GM10266 (cell line): ENCODE measurements at regions not wholly inside any gene's neighbourhood (a gene's known extent, or its start where the extent isn't known, plus 50 kb on each side); places are given as distances from the start of the nearest gene placed in this dataset.

Experiments
- DNase-seq: peaks from one replicate; pipeline ENCODE4 v3.0.0; 2012; ENCODE audit errors: extremely low spot score
- CTCF ChIP-seq: IDR thresholded peaks from 2 replicates; pipeline ENCODE4 v1.5.1; 2012; ENCODE audit warnings: mild to moderate bottlenecking, low read depth; ENCODE audit not compliant: control insufficient read depth, insufficient read depth; ENCODE audit errors: missing control alignments

- DNase-seq = no peak
- no peak for TF ChIP-seq CTCF
These were observed 559.0 kb upstream of the ZEB2 start for GRCh38 chr2:145078923-145079322.

- no peak for TF ChIP-seq CTCF
- no peak for DNase-seq
These were observed 556.2 kb upstream of the ZEB2 start for GRCh38 chr2:145076085-145076484.

- DNase-seq = no peak
- no peak for TF ChIP-seq CTCF
These were observed 555.6 kb upstream of the ZEB2 start for GRCh38 chr2:145075454-145076062.

GRCh38 chr2:145070703-145071102 is 550.8 kb upstream of the ZEB2 start:
- TF ChIP-seq CTCF = no peak
- no peak for DNase-seq

- TF ChIP-seq CTCF = no peak
- no peak for DNase-seq
These were observed 548.6 kb upstream of the ZEB2 start for GRCh38 chr2:145068509-145068908.

- TF ChIP-seq CTCF = no peak
- no peak for DNase-seq
These were observed 547.7 kb upstream of the ZEB2 start for GRCh38 chr2:145067549-145068030.

- no peak for DNase-seq
- no peak for TF ChIP-seq CTCF
These were observed 547.1 kb upstream of the ZEB2 start for GRCh38 chr2:145066856-145067548.
